ENCODE measurements at regions not wholly inside any gene's neighbourhood (a gene's known extent, or its start where the extent isn't known, plus 50 kb on each side); places are given as distances from the start of the nearest gene placed in this dataset.

DNA sequence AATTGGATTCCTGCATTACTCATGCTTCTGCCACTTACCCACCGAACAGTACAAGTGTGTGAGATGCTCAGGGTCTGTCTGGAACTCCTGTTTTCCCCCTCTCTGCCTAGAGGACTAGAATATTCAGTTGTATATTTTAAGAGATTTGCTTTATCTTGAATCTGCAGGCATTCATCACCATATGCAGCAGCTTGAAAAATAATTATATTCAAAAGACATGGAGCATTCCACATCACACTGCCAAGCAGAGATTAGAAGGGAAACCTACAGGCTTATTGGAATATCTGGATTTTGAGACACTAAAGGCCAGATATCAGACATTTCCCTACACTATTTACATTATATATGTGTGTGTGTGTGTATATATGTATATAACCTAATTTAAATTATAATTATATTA lies 382.8 kb upstream of the POM121L12 start:
- TF ChIP-seq, protein P1, sequence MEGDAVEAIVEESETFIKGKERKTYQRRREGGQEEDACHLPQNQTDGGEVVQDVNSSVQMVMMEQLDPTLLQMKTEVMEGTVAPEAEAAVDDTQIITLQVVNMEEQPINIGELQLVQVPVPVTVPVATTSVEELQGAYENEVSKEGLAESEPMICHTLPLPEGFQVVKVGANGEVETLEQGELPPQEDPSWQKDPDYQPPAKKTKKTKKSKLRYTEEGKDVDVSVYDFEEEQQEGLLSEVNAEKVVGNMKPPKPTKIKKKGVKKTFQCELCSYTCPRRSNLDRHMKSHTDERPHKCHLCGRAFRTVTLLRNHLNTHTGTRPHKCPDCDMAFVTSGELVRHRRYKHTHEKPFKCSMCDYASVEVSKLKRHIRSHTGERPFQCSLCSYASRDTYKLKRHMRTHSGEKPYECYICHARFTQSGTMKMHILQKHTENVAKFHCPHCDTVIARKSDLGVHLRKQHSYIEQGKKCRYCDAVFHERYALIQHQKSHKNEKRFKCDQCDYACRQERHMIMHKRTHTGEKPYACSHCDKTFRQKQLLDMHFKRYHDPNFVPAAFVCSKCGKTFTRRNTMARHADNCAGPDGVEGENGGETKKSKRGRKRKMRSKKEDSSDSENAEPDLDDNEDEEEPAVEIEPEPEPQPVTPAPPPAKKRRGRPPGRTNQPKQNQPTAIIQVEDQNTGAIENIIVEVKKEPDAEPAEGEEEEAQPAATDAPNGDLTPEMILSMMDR (IDR thresholded peaks at IDR 0.05) = no peak
- TF ChIP-seq POLR2A (IDR thresholded peaks at IDR 0.05) = no peak

Data from lower leg skin (tissue), 3 donors.